Erythroblast (primary cell): ENCODE measurements at regions not wholly inside any gene's neighbourhood (a gene's known extent, or its start where the extent isn't known, plus 50 kb on each side); places are given as distances from the start of the nearest gene placed in this dataset.

Experiments
- GATA1 ChIP-seq: IDR thresholded peaks from 2 replicates; pipeline ENCODE4 v1.6.1; 2011; ENCODE audit warnings: low read depth, mild to moderate bottlenecking, control low read depth, low read length, moderate library complexity
- POLR2A ChIP-seq: IDR thresholded peaks from 2 replicates; pipeline ENCODE4 v1.6.1; 2011; ENCODE audit warnings: mild to moderate bottlenecking, low read length

- TF ChIP-seq POLR2A: no peak
- TF ChIP-seq GATA1: no peak
These were observed 1917.3 kb downstream of the C4orf33 start for GRCh38 chr4:131013226-131013625.
